ENCODE measurements at regions not wholly inside any gene's neighbourhood (a gene's known extent, or its start where the extent isn't known, plus 50 kb on each side); places are given as distances from the start of the nearest gene placed in this dataset.

GRCh38 chr10:111962951-111963350 is 220.6 kb downstream of the GPAM start:
- no peak overlapping the region for H3K4me3 ChIP-seq (ENCODE audit: low read depth, low read length)
- H3K9ac ChIP-seq (ENCODE audit: low read depth, low read length), result no peak overlapping the region
- H3K27me3 ChIP-seq (ENCODE audit: control insufficient read depth, insufficient read depth, low read length), result no peaks in the 10 kb centered on the region
- no peaks in the 10 kb centered on the region for H3K9me3 ChIP-seq (ENCODE audit: control insufficient read depth, insufficient read depth, low read length)
- H3K36me3 ChIP-seq (ENCODE audit: control insufficient read depth, insufficient read depth, low read length), result no peaks in the 10 kb centered on the region
- no peaks in the 10 kb centered on the region for H3K4me1 ChIP-seq (ENCODE audit: control insufficient read depth, insufficient read depth, low read length)

GRCh38 chr10:111967116-111967515 is 216.4 kb downstream of the GPAM start:
- Histone ChIP-seq H3K9me3 (ENCODE audit: control insufficient read depth, insufficient read depth, low read length) (no peaks in the 10 kb centered on the region), H3K9ac (ENCODE audit: low read depth, low read length) (no peak overlapping the region), H3K4me3 (ENCODE audit: low read depth, low read length) (no peak overlapping the region), H3K36me3 (ENCODE audit: control insufficient read depth, insufficient read depth, low read length) (no peaks in the 10 kb centered on the region), H3K4me1 (ENCODE audit: control insufficient read depth, insufficient read depth, low read length) (no peaks in the 10 kb centered on the region), H3K27me3 (ENCODE audit: control insufficient read depth, insufficient read depth, low read length) (no peaks in the 10 kb centered on the region)

- no peaks in the 10 kb centered on the region for H3K4me1 ChIP-seq (ENCODE audit: control insufficient read depth, insufficient read depth, low read length)
- H3K27me3 ChIP-seq (ENCODE audit: control insufficient read depth, insufficient read depth, low read length), result no peaks in the 10 kb centered on the region
Observed at GRCh38 chr10:111967547-111967946, 216.0 kb downstream of the GPAM start.

GRCh38 chr10:111968647-111969046 is 214.9 kb downstream of the GPAM start:
- Histone ChIP-seq H3K4me3 (ENCODE audit: low read depth, low read length) (no peak overlapping the region), H3K9ac (ENCODE audit: low read depth, low read length) (no peak overlapping the region), H3K9me3 (ENCODE audit: control insufficient read depth, insufficient read depth, low read length) (no peaks in the 10 kb centered on the region), H3K27me3 (ENCODE audit: control insufficient read depth, insufficient read depth, low read length) (no peaks in the 10 kb centered on the region), H3K36me3 (ENCODE audit: control insufficient read depth, insufficient read depth, low read length) (no peaks in the 10 kb centered on the region), H3K4me1 (ENCODE audit: control insufficient read depth, insufficient read depth, low read length) (no peaks in the 10 kb centered on the region)

More at GRCh38 chr10:111967547-111967946, 216.0 kb downstream of the GPAM start:
- H3K4me3 ChIP-seq (ENCODE audit: low read depth, low read length), result no peak overlapping the region
- H3K9me3 ChIP-seq (ENCODE audit: control insufficient read depth, insufficient read depth, low read length), result no peaks in the 10 kb centered on the region
- H3K9ac ChIP-seq (ENCODE audit: low read depth, low read length), result no peak overlapping the region
- H3K36me3 ChIP-seq (ENCODE audit: control insufficient read depth, insufficient read depth, low read length), result no peaks in the 10 kb centered on the region

GRCh38 chr10:111970111-111970510 is 213.5 kb downstream of the GPAM start:
- H3K36me3 ChIP-seq (ENCODE audit: control insufficient read depth, insufficient read depth, low read length), result no peaks in the 10 kb centered on the region
- no peak overlapping the region for H3K9ac ChIP-seq (ENCODE audit: low read depth, low read length)
- H3K27me3 ChIP-seq (ENCODE audit: control insufficient read depth, insufficient read depth, low read length), result no peaks in the 10 kb centered on the region
- H3K9me3 ChIP-seq (ENCODE audit: control insufficient read depth, insufficient read depth, low read length), result no peaks in the 10 kb centered on the region
- no peak overlapping the region for H3K4me3 ChIP-seq (ENCODE audit: low read depth, low read length)
- no peaks in the 10 kb centered on the region for H3K4me1 ChIP-seq (ENCODE audit: control insufficient read depth, insufficient read depth, low read length)

- no peaks in the 10 kb centered on the region for H3K9me3 ChIP-seq (ENCODE audit: control insufficient read depth, insufficient read depth, low read length)
- no peak overlapping the region for H3K4me3 ChIP-seq (ENCODE audit: low read depth, low read length)
- H3K36me3 ChIP-seq (ENCODE audit: control insufficient read depth, insufficient read depth, low read length), result no peaks in the 10 kb centered on the region
- H3K4me1 ChIP-seq (ENCODE audit: control insufficient read depth, insufficient read depth, low read length), result no peaks in the 10 kb centered on the region
- no peaks in the 10 kb centered on the region for H3K27me3 ChIP-seq (ENCODE audit: control insufficient read depth, insufficient read depth, low read length)
- no peak overlapping the region for H3K9ac ChIP-seq (ENCODE audit: low read depth, low read length)
Observed at GRCh38 chr10:111972109-111972508, 211.5 kb downstream of the GPAM start.

GRCh38 chr10:111973306-111973705 is 210.3 kb downstream of the GPAM start:
- H3K4me3 ChIP-seq (ENCODE audit: low read depth, low read length), result no peak overlapping the region
- no peaks in the 10 kb centered on the region for H3K27me3 ChIP-seq (ENCODE audit: control insufficient read depth, insufficient read depth, low read length)
- no peaks in the 10 kb centered on the region for H3K9me3 ChIP-seq (ENCODE audit: control insufficient read depth, insufficient read depth, low read length)
- no peaks in the 10 kb centered on the region for H3K36me3 ChIP-seq (ENCODE audit: control insufficient read depth, insufficient read depth, low read length)
- no peak overlapping the region for H3K9ac ChIP-seq (ENCODE audit: low read depth, low read length)
- H3K4me1 ChIP-seq (ENCODE audit: control insufficient read depth, insufficient read depth, low read length), result no peaks in the 10 kb centered on the region

- Histone ChIP-seq H3K9me3 (ENCODE audit: control insufficient read depth, insufficient read depth, low read length) (no peaks in the 10 kb centered on the region), H3K36me3 (ENCODE audit: control insufficient read depth, insufficient read depth, low read length) (no peaks in the 10 kb centered on the region), H3K4me3 (ENCODE audit: low read depth, low read length) (no peak overlapping the region), H3K27me3 (ENCODE audit: control insufficient read depth, insufficient read depth, low read length) (no peaks in the 10 kb centered on the region), H3K4me1 (ENCODE audit: control insufficient read depth, insufficient read depth, low read length) (no peaks in the 10 kb centered on the region), H3K9ac (ENCODE audit: low read depth, low read length) (no peak overlapping the region)
Observed at GRCh38 chr10:111973826-111974225, 209.7 kb downstream of the GPAM start.

GRCh38 chr10:111974325-111974724 is 209.2 kb downstream of the GPAM start:
- H3K9ac ChIP-seq (ENCODE audit: low read depth, low read length), result no peak overlapping the region
- no peaks in the 10 kb centered on the region for H3K4me1 ChIP-seq (ENCODE audit: control insufficient read depth, insufficient read depth, low read length)
- H3K9me3 ChIP-seq (ENCODE audit: control insufficient read depth, insufficient read depth, low read length), result no peaks in the 10 kb centered on the region
- no peaks in the 10 kb centered on the region for H3K27me3 ChIP-seq (ENCODE audit: control insufficient read depth, insufficient read depth, low read length)
- no peaks in the 10 kb centered on the region for H3K36me3 ChIP-seq (ENCODE audit: control insufficient read depth, insufficient read depth, low read length)
- H3K4me3 ChIP-seq (ENCODE audit: low read depth, low read length), result no peak overlapping the region

GRCh38 chr10:111976557-111976956 is 207.0 kb downstream of the GPAM start:
- no peaks in the 10 kb centered on the region for H3K9me3 ChIP-seq (ENCODE audit: control insufficient read depth, insufficient read depth, low read length)
- no peak overlapping the region for H3K9ac ChIP-seq (ENCODE audit: low read depth, low read length)
- no peaks in the 10 kb centered on the region for H3K27me3 ChIP-seq (ENCODE audit: control insufficient read depth, insufficient read depth, low read length)
- H3K4me3 ChIP-seq (ENCODE audit: low read depth, low read length), result no peak overlapping the region
- H3K4me1 ChIP-seq (ENCODE audit: control insufficient read depth, insufficient read depth, low read length), result no peaks in the 10 kb centered on the region
- no peaks in the 10 kb centered on the region for H3K36me3 ChIP-seq (ENCODE audit: control insufficient read depth, insufficient read depth, low read length)

- H3K27me3 ChIP-seq (ENCODE audit: control insufficient read depth, insufficient read depth, low read length), result no peaks in the 10 kb centered on the region
- no peak overlapping the region for H3K9ac ChIP-seq (ENCODE audit: low read depth, low read length)
- H3K4me1 ChIP-seq (ENCODE audit: control insufficient read depth, insufficient read depth, low read length), result no peaks in the 10 kb centered on the region
Observed at GRCh38 chr10:111984057-111984456, 199.5 kb downstream of the GPAM start.

GRCh38 chr10:111986079-111986478 is 197.5 kb downstream of the GPAM start:
- Histone ChIP-seq H3K36me3 (ENCODE audit: control insufficient read depth, insufficient read depth, low read length) (no peaks in the 10 kb centered on the region), H3K9me3 (ENCODE audit: control insufficient read depth, insufficient read depth, low read length) (no peaks in the 10 kb centered on the region), H3K4me3 (ENCODE audit: low read depth, low read length) (no peak overlapping the region), H3K9ac (ENCODE audit: low read depth, low read length) (no peak overlapping the region), H3K4me1 (ENCODE audit: control insufficient read depth, insufficient read depth, low read length) (no peaks in the 10 kb centered on the region), H3K27me3 (ENCODE audit: control insufficient read depth, insufficient read depth, low read length) (no peaks in the 10 kb centered on the region)

More at GRCh38 chr10:111984057-111984456, 199.5 kb downstream of the GPAM start:
- no peaks in the 10 kb centered on the region for H3K9me3 ChIP-seq (ENCODE audit: control insufficient read depth, insufficient read depth, low read length)
- H3K4me3 ChIP-seq (ENCODE audit: low read depth, low read length), result no peak overlapping the region
- H3K36me3 ChIP-seq (ENCODE audit: control insufficient read depth, insufficient read depth, low read length), result no peaks in the 10 kb centered on the region

GRCh38 chr10:111988646-111989045 is 194.9 kb downstream of the GPAM start:
- Histone ChIP-seq H3K4me1 (ENCODE audit: control insufficient read depth, insufficient read depth, low read length) (no peaks in the 10 kb centered on the region), H3K36me3 (ENCODE audit: control insufficient read depth, insufficient read depth, low read length) (no peaks in the 10 kb centered on the region), H3K4me3 (ENCODE audit: low read depth, low read length) (no peak overlapping the region), H3K27me3 (ENCODE audit: control insufficient read depth, insufficient read depth, low read length) (no peaks in the 10 kb centered on the region), H3K9ac (ENCODE audit: low read depth, low read length) (no peak overlapping the region), H3K9me3 (ENCODE audit: control insufficient read depth, insufficient read depth, low read length) (no peaks in the 10 kb centered on the region)

All from iPS-15b (cell line).